ENCODE measurements at regions not wholly inside any gene's neighbourhood (a gene's known extent, or its start where the extent isn't known, plus 50 kb on each side); places are given as distances from the start of the nearest gene placed in this dataset.

DNA sequence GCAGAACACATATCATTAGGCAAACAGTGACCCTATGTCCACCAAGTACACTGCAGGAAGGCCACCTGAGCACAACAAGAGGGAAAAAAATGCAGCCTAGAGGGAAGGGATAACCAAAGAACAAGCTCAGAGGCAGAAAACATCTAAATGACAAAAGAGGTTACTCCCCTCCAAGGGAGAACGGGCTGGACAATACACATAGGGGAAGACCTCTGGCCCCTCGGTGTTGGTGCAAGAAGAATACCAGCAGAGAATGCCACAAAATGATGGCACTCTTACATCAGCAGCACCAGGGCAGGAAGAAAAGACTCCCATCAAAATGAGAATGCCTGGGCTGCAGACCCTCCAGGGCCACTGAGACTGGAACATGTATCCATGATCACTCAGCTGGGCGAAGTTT lies 66.6 kb upstream of the OPCML start:
- no peaks in the 10 kb centered on the region for H3K36me3 ChIP-seq (ENCODE audit: insufficient read depth, low read length)
- Mint-ChIP-seq H3K9me3 (no peaks in the 10 kb centered on the region), H3K4me1 (ENCODE audit: low read depth) (no peaks in the 10 kb centered on the region), H3K27ac (no peak overlapping the region), H3K36me3 (ENCODE audit: low read depth) (no peaks in the 10 kb centered on the region), H3K4me3 (no peak overlapping the region), H3K27me3 (peaks cover 4% of the 10 kb centered on the region)
- POLR2A ChIA-PET = no interaction called here
- DNase-seq = no peak
- no peak for ATAC-seq (ENCODE audit: poor library complexity)
- H3K4me3 ChIP-seq (ENCODE audit: low read length) = no peak overlapping the region
- TF ChIP-seq, protein P1, sequence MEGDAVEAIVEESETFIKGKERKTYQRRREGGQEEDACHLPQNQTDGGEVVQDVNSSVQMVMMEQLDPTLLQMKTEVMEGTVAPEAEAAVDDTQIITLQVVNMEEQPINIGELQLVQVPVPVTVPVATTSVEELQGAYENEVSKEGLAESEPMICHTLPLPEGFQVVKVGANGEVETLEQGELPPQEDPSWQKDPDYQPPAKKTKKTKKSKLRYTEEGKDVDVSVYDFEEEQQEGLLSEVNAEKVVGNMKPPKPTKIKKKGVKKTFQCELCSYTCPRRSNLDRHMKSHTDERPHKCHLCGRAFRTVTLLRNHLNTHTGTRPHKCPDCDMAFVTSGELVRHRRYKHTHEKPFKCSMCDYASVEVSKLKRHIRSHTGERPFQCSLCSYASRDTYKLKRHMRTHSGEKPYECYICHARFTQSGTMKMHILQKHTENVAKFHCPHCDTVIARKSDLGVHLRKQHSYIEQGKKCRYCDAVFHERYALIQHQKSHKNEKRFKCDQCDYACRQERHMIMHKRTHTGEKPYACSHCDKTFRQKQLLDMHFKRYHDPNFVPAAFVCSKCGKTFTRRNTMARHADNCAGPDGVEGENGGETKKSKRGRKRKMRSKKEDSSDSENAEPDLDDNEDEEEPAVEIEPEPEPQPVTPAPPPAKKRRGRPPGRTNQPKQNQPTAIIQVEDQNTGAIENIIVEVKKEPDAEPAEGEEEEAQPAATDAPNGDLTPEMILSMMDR (IDR thresholded peaks at IDR 0.05) = no peak
- H3K27ac ChIP-seq (ENCODE audit: low read depth in 1 of 2, low read length in 2 of 2) = no peak overlapping the region
- H3K27me3 ChIP-seq (ENCODE audit: control insufficient read depth in 1 of 2, insufficient read depth in 2 of 2, low read length in 2 of 2) = no peaks in the 10 kb centered on the region
- peaks cover 0 to 10% of the 10 kb centered on the region in 2 experiments for H3K9me3 ChIP-seq (ENCODE audit: control insufficient read depth in 1 of 2, insufficient read depth in 1 of 2, low read length in 2 of 2)
- no peaks in the 10 kb centered on the region for H3K4me1 ChIP-seq (ENCODE audit: insufficient read depth, low read length)
- CTCF ChIA-PET = no interaction called here
- intact Hi-C loops (cut with DNase I, micrococcal nuclease) = no loop called here

DNA sequence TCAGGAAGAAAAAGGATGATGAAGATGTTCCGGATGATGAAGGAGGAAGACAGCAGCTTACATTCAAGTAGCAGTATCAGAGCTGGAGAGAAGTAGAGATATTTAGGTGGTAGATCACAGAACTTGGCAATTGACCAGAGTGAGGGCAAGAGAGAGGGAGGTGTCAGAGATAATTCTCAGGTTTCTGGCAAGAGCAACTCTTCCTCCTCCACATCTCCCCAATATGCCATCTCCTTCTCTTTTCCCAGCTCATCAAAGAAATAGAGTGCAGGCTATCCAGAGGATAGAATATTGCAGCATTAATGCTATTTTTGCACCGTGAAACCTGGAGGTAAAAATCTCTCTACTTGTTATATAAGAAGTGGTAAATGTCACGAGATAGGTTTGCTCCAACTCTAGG lies 64.9 kb upstream of the OPCML start:
- no peak for DNase-seq
- H3K9me3 Mint-ChIP-seq = no peaks in the 10 kb centered on the region
- H3K27me3 Mint-ChIP-seq = peaks cover 4% of the 10 kb centered on the region
- no peak overlapping the region for H3K27ac Mint-ChIP-seq
- H3K4me3 ChIP-seq (ENCODE audit: low read length) = no peak overlapping the region
- intact Hi-C loops (cut with DNase I, micrococcal nuclease) = no loop called here
- no peaks in the 10 kb centered on the region for H3K27me3 ChIP-seq (ENCODE audit: control insufficient read depth in 1 of 2, insufficient read depth in 2 of 2, low read length in 2 of 2)
- H3K4me1 ChIP-seq (ENCODE audit: insufficient read depth, low read length) = no peaks in the 10 kb centered on the region
- CTCF ChIA-PET = no interaction called here
- H3K36me3 ChIP-seq (ENCODE audit: insufficient read depth, low read length) = no peaks in the 10 kb centered on the region
- no peaks in the 10 kb centered on the region for H3K4me1 Mint-ChIP-seq (ENCODE audit: low read depth)
- no peak for ATAC-seq (ENCODE audit: poor library complexity)
- TF ChIP-seq, protein P1 (IDR thresholded peaks at IDR 0.05) = no peak
- H3K36me3 Mint-ChIP-seq (ENCODE audit: low read depth) = no peaks in the 10 kb centered on the region
- no peak overlapping the region for H3K27ac ChIP-seq (ENCODE audit: low read depth in 1 of 2, low read length in 2 of 2)
- POLR2A ChIA-PET = no interaction called here
- H3K9me3 ChIP-seq (ENCODE audit: control insufficient read depth in 1 of 2, insufficient read depth in 1 of 2, low read length in 2 of 2) = peaks cover 0 to 10% of the 10 kb centered on the region in 2 experiments
- H3K4me3 Mint-ChIP-seq = no peak overlapping the region

DNA sequence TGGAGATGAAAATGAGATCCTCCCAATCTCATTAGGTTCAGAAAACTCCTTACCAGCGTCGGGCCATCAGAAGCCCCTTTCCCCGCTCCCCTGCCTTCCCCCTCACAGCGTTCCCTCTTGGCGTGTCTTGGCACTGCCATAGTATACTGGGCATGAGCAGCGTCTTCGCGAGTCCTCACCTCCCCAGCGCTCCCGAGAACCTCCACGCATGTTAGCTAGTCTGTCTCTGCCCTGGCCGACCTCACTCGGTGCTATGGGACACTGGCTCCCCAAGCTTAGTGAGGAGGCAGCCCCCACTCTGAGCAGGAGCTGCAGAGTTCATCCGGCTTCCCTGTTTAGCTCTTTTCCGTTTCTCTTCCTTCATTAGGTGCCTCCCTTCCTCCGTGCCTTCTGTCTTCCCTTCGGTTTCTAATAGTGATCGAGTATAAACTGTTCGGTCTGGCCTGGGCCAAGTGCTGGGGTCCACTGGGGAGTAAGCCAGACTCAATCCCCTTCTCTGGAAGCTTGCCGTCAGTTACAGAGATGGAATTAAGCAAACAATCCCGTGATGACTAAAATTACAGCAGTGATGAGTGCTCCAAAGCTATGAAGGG lies 63.8 kb upstream of the OPCML start:
- H3K27me3 Mint-ChIP-seq = peaks cover 4% of the 10 kb centered on the region
- Histone ChIP-seq H3K4me1 (ENCODE audit: insufficient read depth, low read length) (no peaks in the 10 kb centered on the region), H3K27ac (ENCODE audit: low read depth in 1 of 2, low read length in 2 of 2) (no peak overlapping the region), H3K4me3 (ENCODE audit: low read length) (no peak overlapping the region), H3K36me3 (ENCODE audit: insufficient read depth, low read length) (no peaks in the 10 kb centered on the region), H3K9me3 (ENCODE audit: control insufficient read depth in 1 of 2, insufficient read depth in 1 of 2, low read length in 2 of 2) (peaks cover 0 to 10% of the 10 kb centered on the region in 2 experiments), H3K27me3 (ENCODE audit: control insufficient read depth in 1 of 2, insufficient read depth in 2 of 2, low read length in 2 of 2) (no peaks in the 10 kb centered on the region)
- TF ChIP-seq, protein P1 (IDR thresholded peaks at IDR 0.05) = no peak
- ChIA-PET CTCF (no interaction called here), POLR2A (no interaction called here)
- ATAC-seq (ENCODE audit: poor library complexity) (no peak), DNase-seq (no peak)
- H3K9me3 Mint-ChIP-seq = no peaks in the 10 kb centered on the region
- H3K27ac Mint-ChIP-seq = no peak overlapping the region
- no peak overlapping the region for H3K4me3 Mint-ChIP-seq
- H3K4me1 Mint-ChIP-seq (ENCODE audit: low read depth) = no peaks in the 10 kb centered on the region
- intact Hi-C loops (cut with DNase I, micrococcal nuclease) = no loop called here
- H3K36me3 Mint-ChIP-seq (ENCODE audit: low read depth) = no peaks in the 10 kb centered on the region
